Activated CD8-positive, alpha-beta T cell treated with anti-CD3 and anti-CD28 coated beads for 36 hours (primary cell): ENCODE measurements at regions not wholly inside any gene's neighbourhood (a gene's known extent, or its start where the extent isn't known, plus 50 kb on each side); places are given as distances from the start of the nearest gene placed in this dataset.
A peak's percentile ranks its signal among the peaks of the same experiment; 100 is the strongest.

Experiments
- ATAC-seq: fragments of 200-7000 bp; cut with Tn5 transposase; one replicate; pipeline ENCODE4 v1.10.0; 2021; ENCODE audit warnings: mild to moderate bottlenecking, moderate library complexity
- CTCF ChIA-PET: fragments of 350-600 bp; sonication (Branson Sonifier 250); formaldehyde crosslinking; loops from one replicate; lab custom pipeline; 2021; ENCODE audit warnings: antibody characterized with exemption; lab: Charles Lee
- POLR2A ChIA-PET: fragments of 350-600 bp; sonication (Branson Sonifier 250); formaldehyde crosslinking; loops from one replicate; lab custom pipeline; 2021; ENCODE audit warnings: antibody characterized with exemption; lab: Charles Lee
- DNase-seq: peaks from one replicate; pipeline ENCODE4 v3.0.0-alpha.2; 2020
- H3K27ac Mint-ChIP-seq: one replicate; pipeline ENCODE4 v1.8.0; 2021; ENCODE audit warnings: mild to moderate bottlenecking, mixed read lengths
- H3K27me3 Mint-ChIP-seq: one replicate; pipeline ENCODE4 v1.8.0; 2021; ENCODE audit warnings: mixed read lengths
- H3K36me3 Mint-ChIP-seq: one replicate; pipeline ENCODE4 v1.8.0; 2021; ENCODE audit warnings: low read depth, mixed read lengths
- H3K4me1 Mint-ChIP-seq: one replicate; pipeline ENCODE4 v1.8.0; 2021; ENCODE audit warnings: low read depth, mixed read lengths
- H3K4me3 Mint-ChIP-seq: one replicate; pipeline ENCODE4 v1.8.0; 2021; ENCODE audit warnings: mild to moderate bottlenecking, moderate library complexity, mixed read lengths
- H3K9me3 Mint-ChIP-seq: one replicate; pipeline ENCODE4 v1.8.0; 2021; ENCODE audit warnings: mixed read lengths
- CTCF ChIP-seq: fragments of 200-600 bp; IDR thresholded peaks from one replicate; pipeline ENCODE4 v1.8.0; 2022; ENCODE audit warnings: antibody characterized with exemption, mild to moderate bottlenecking
- intact Hi-C: fragments of 100-400 bp; cut with micrococcal nuclease; formaldehyde crosslinking; loops from one replicate; pipeline ENCODE4 v1.10.0; 2022

GRCh38 chr1:221878134-221878533 lies 136.2 kb upstream of the DUSP10 start:
- ATAC-seq (peak; percentile 72), DNase-seq (no peak)
- POLR2A ChIA-PET, result no interaction called here
- Mint-ChIP-seq H3K27me3 (peaks cover 4% of the 10 kb centered on the region), H3K4me1 (peaks cover 9% of the 10 kb centered on the region), H3K9me3 (no peaks in the 10 kb centered on the region), H3K4me3 (no peak overlapping the region), H3K27ac (no peak overlapping the region), H3K36me3 (no peaks in the 10 kb centered on the region)
- CTCF ChIA-PET, result interaction anchor here (0.9 to 1.7 kb wide), 4 partner anchors 9 to 577 kb away, joined by 3 read pairs; no protein-coding TSS in a partner anchor
- intact Hi-C loops, result no loop called here
- TF ChIP-seq CTCF, result no peak

GRCh38 chr1:221877311-221877710 lies 135.4 kb upstream of the DUSP10 start:
- H3K27ac Mint-ChIP-seq, result no peak overlapping the region
- no peak overlapping the region for H3K4me3 Mint-ChIP-seq
- ATAC-seq (no peak), DNase-seq (no peak)
- ChIA-PET POLR2A (no interaction called here), CTCF (no interaction called here)
- no peaks in the 10 kb centered on the region for H3K36me3 Mint-ChIP-seq
- TF ChIP-seq CTCF, result no peak
- intact Hi-C loops, result no loop called here
- H3K27me3 Mint-ChIP-seq, result peaks cover 4% of the 10 kb centered on the region
- peaks cover 9% of the 10 kb centered on the region for H3K4me1 Mint-ChIP-seq
- H3K9me3 Mint-ChIP-seq, result no peaks in the 10 kb centered on the region

GRCh38 chr1:221875004-221875330 lies 133.1 kb upstream of the DUSP10 start:
- H3K27ac Mint-ChIP-seq, result no peak overlapping the region
- no peaks in the 10 kb centered on the region for H3K36me3 Mint-ChIP-seq
- H3K9me3 Mint-ChIP-seq, result no peaks in the 10 kb centered on the region
- peaks cover 4% of the 10 kb centered on the region for H3K27me3 Mint-ChIP-seq
- no peak for TF ChIP-seq CTCF
- intact Hi-C loops, result no loop called here
- CTCF ChIA-PET, result interaction anchor here (1.0 kb wide), 1 partner anchor 134 kb away, joined by 3 read pairs; no protein-coding TSS in a partner anchor
- no peak overlapping the region for H3K4me3 Mint-ChIP-seq
- POLR2A ChIA-PET, result interaction anchor here (1.1 kb wide), 1 partner anchor 134 kb away, joined by 3 read pairs; no protein-coding TSS in a partner anchor
- no peak for ATAC-seq
- no peak for DNase-seq
- peaks cover 9% of the 10 kb centered on the region for H3K4me1 Mint-ChIP-seq

- intact Hi-C loops, result no loop called here
- H3K27ac Mint-ChIP-seq, result no peak overlapping the region
- no peaks in the 10 kb centered on the region for H3K36me3 Mint-ChIP-seq
- peaks cover 3% of the 10 kb centered on the region for H3K27me3 Mint-ChIP-seq
- no peaks in the 10 kb centered on the region for H3K9me3 Mint-ChIP-seq
- ChIA-PET POLR2A (interaction anchor here (1.1 kb wide), 1 partner anchor 133 kb away, joined by 3 read pairs; no protein-coding TSS in a partner anchor), CTCF (interaction anchor here (1.0 kb wide), 1 partner anchor 134 kb away, joined by 3 read pairs; no protein-coding TSS in a partner anchor)
- ATAC-seq (no peak), DNase-seq (no peak)
- no peak overlapping the region for H3K4me3 Mint-ChIP-seq
- no peak for TF ChIP-seq CTCF
- peaks cover 9% of the 10 kb centered on the region for H3K4me1 Mint-ChIP-seq
Measured at GRCh38 chr1:221874285-221875003, 132.6 kb upstream of the DUSP10 start.

GRCh38 chr1:221873673-221874072 lies 131.8 kb upstream of the DUSP10 start:
- ChIA-PET POLR2A (interaction anchor here (0.6 kb wide), 1 partner anchor 286 kb away, joined by 3 read pairs; no protein-coding TSS in a partner anchor), CTCF (no interaction called here)
- intact Hi-C loops, result no loop called here
- TF ChIP-seq CTCF, result no peak
- no peaks in the 10 kb centered on the region for H3K27me3 Mint-ChIP-seq
- no peak for DNase-seq
- H3K4me1 Mint-ChIP-seq, result peaks cover 8% of the 10 kb centered on the region
- ATAC-seq, result no peak
- no peak overlapping the region for H3K27ac Mint-ChIP-seq
- no peaks in the 10 kb centered on the region for H3K9me3 Mint-ChIP-seq
- no peaks in the 10 kb centered on the region for H3K36me3 Mint-ChIP-seq
- H3K4me3 Mint-ChIP-seq, result no peak overlapping the region
